A549 (cell line): ENCODE measurements at regions not wholly inside any gene's neighbourhood (a gene's known extent, or its start where the extent isn't known, plus 50 kb on each side); places are given as distances from the start of the nearest gene placed in this dataset.

Experiments used
- ATAC-seq, 2 experiments: fragments of 200-7000 bp in 1 of 2; fragments of >200 bp in 1 of 2; cut with Nextera tagmentation in 1 of 2; cut with Tn5 transposase in 1 of 2; 3 replicates each; pipeline versions ENCODE4 v1.8.0 to v1.9.1; 2018 to 2020; ENCODE audit warnings: mild to moderate bottlenecking in 1 of 2, moderate library complexity in 1 of 2
- CTCF ChIA-PET: fragments of 300-600 bp; sonication (Branson Sonifier 250); formaldehyde crosslinking; extraction: SDS; loops from one replicate; lab custom pipeline; 2021; ENCODE audit warnings: antibody characterized with exemption, inconsistent platforms; lab: Yijun Ruan, JAX
- POLR2A ChIA-PET: fragments of 350-600 bp; formaldehyde crosslinking; extraction: SDS; loops from one replicate; lab custom pipeline; 2021; ENCODE audit warnings: antibody characterized with exemption, inconsistent platforms; lab: Yijun Ruan, JAX
- DNase-seq, 2 experiments: peaks; one replicate each; pipeline versions ENCODE4 v3.0.0 to v3.0.0-alpha.2; 2011 to 2016; ENCODE audit warnings: low read depth in 1 of 2, low spot score in 1 of 2
- FAIRE-seq: peaks from 2 replicates; lab custom pipeline; 2011; peaks lifted over from hg19 to GRCh38; lab: Jason Lieb, UNC
- H3K27ac ChIP-seq, 2 experiments: fragments of >200 bp; sonication (Bioruptor Twin); formaldehyde crosslinking; 3 replicates each; pipeline ENCODE4 v1.5.1; 2016 to 2017
- H3K4me1 ChIP-seq: fragments of >200 bp; sonication (Bioruptor Twin); formaldehyde crosslinking; 3 replicates; pipeline ENCODE4 v1.6.1; 2016
- H3K4me2 ChIP-seq: fragments of >200 bp; sonication (Bioruptor Twin); formaldehyde crosslinking; 3 replicates; pipeline ENCODE4 v1.6.1; 2016
- H3K4me3 ChIP-seq: fragments of >200 bp; sonication (Bioruptor Twin); formaldehyde crosslinking; 3 replicates; pipeline ENCODE4 v1.5.1; 2016
- H3K9me3 ChIP-seq: fragments of >200 bp; sonication (Bioruptor Twin); formaldehyde crosslinking; 3 replicates; pipeline ENCODE4 v1.6.1; 2016
- CBX2 ChIP-seq: fragments of 200-600 bp; sonication (generic); IDR thresholded peaks from 2 replicates; pipeline ENCODE4 v1.6.1; 2016; ENCODE audit warnings: low read depth, mild to moderate bottlenecking, borderline replicate concordance
- CBX8 ChIP-seq: fragments of 200-600 bp; sonication (generic); IDR thresholded peaks from 2 replicates; pipeline ENCODE4 v1.6.1; 2016
- CHD2 ChIP-seq: fragments of 150-350 bp; IDR thresholded peaks from 2 replicates; pipeline ENCODE4 v1.6.1; 2014; ENCODE audit warnings: low read length; ENCODE audit not compliant: partially characterized antibody
- CHD4 ChIP-seq: fragments of 200-600 bp; sonication (generic); IDR thresholded peaks from 2 replicates; pipeline ENCODE4 v1.6.1; 2016; ENCODE audit warnings: antibody characterized with exemption, mild to moderate bottlenecking, borderline replicate concordance
- E2F6 ChIP-seq: IDR thresholded peaks from 2 replicates; pipeline ENCODE4 v1.6.1; 2012; ENCODE audit warnings: low read depth, borderline replicate concordance
- EP300 ChIP-seq, 2 experiments: fragments of >200 bp; sonication (Bioruptor Twin); formaldehyde crosslinking; IDR thresholded peaks; 2 replicates in 1 of 2; 3 replicates in 1 of 2; pipeline ENCODE4 v1.6.1; 2016 to 2017
- FOSB ChIP-seq: fragments of 250-450 bp; sonication (Bioruptor Pico); IDR thresholded peaks from 2 replicates; pipeline ENCODE4 v1.5.0; 2020; ENCODE audit warnings: mild to moderate bottlenecking, moderate library complexity
- GATA3 ChIP-seq: IDR thresholded peaks from 2 replicates; pipeline ENCODE4 v1.6.1; 2012; ENCODE audit warnings: borderline replicate concordance
- HES2 ChIP-seq: fragments of >200 bp; sonication (Bioruptor Twin); formaldehyde crosslinking; IDR thresholded peaks from 2 replicates; pipeline ENCODE4 v1.6.1; 2016
- HEYL ChIP-seq: fragments of 250-450 bp; sonication (Bioruptor Pico); IDR thresholded peaks from 2 replicates; pipeline ENCODE4 v1.8.0; 2021; ENCODE audit warnings: mild to moderate bottlenecking, moderate library complexity
- JUN ChIP-seq, 2 experiments: fragments of >200 bp; sonication (Bioruptor Twin); formaldehyde crosslinking; IDR thresholded peaks; 2 replicates in 1 of 2; 3 replicates in 1 of 2; pipeline ENCODE4 v1.6.1; 2016 to 2017
- JUNB ChIP-seq: fragments of >200 bp; sonication (Bioruptor Twin); formaldehyde crosslinking; IDR thresholded peaks from 2 replicates; pipeline ENCODE4 v1.6.1; 2016
- KDM1A ChIP-seq: fragments of 200-600 bp; sonication (generic); IDR thresholded peaks from 2 replicates; pipeline ENCODE4 v1.6.1; 2016; ENCODE audit warnings: low read depth, mild to moderate bottlenecking
- MAZ ChIP-seq: fragments of 150-350 bp; IDR thresholded peaks from 2 replicates; pipeline ENCODE4 v1.6.1; 2014; ENCODE audit warnings: antibody characterized with exemption, low read depth, low read length, borderline replicate concordance
- NFE2L2 ChIP-seq: fragments of 150-350 bp; conservative IDR thresholded peaks from 2 replicates; pipeline ENCODE4 v1.6.1; 2014; ENCODE audit warnings: low read length
- PBX3 ChIP-seq: IDR thresholded peaks from 2 replicates; pipeline ENCODE4 v1.6.1; 2012
- PHF8 ChIP-seq: fragments of 200-600 bp; sonication (generic); IDR thresholded peaks from 2 replicates; pipeline ENCODE4 v1.6.1; 2016; ENCODE audit warnings: low read depth, mild to moderate bottlenecking, antibody characterized with exemption, moderate library complexity, borderline replicate concordance
- POLR2A ChIP-seq: IDR thresholded peaks from 2 replicates; pipeline ENCODE4 v1.6.1; 2012; ENCODE audit warnings: mild to moderate bottlenecking, low read length
- RAD21 ChIP-seq, 2 experiments: fragments of >200 bp in 1 of 2; sonication (Bioruptor Twin) in 1 of 2; formaldehyde crosslinking in 1 of 2; IDR thresholded peaks in 1 of 2; conservative IDR thresholded peaks in 1 of 2; 2 replicates in 1 of 2; 3 replicates in 1 of 2; pipeline ENCODE4 v1.6.1; 2012 to 2018; ENCODE audit warnings: inconsistent platforms in 1 of 2
- RCOR1 ChIP-seq: fragments of 150-350 bp; IDR thresholded peaks from 2 replicates; pipeline ENCODE4 v1.6.1; 2014; ENCODE audit warnings: antibody characterized with exemption, low read length, low read depth
- RFX5 ChIP-seq: fragments of 450-650 bp; IDR thresholded peaks from 2 replicates; pipeline ENCODE4 v1.7.1; 2014; ENCODE audit warnings: antibody characterized with exemption, mild to moderate bottlenecking, moderate library complexity
- RNF2 ChIP-seq: fragments of 200-600 bp; sonication (generic); IDR thresholded peaks from 2 replicates; pipeline ENCODE4 v1.6.1; 2016; ENCODE audit warnings: low read depth, mild to moderate bottlenecking, antibody characterized with exemption, moderate library complexity, borderline replicate concordance
- USF2 ChIP-seq: fragments of 450-650 bp; IDR thresholded peaks from 2 replicates; pipeline ENCODE4 v1.6.1; 2014; ENCODE audit warnings: antibody characterized with exemption
- ZC3H11A ChIP-seq: fragments of 450-650 bp; IDR thresholded peaks from 2 replicates; pipeline ENCODE4 v1.6.1; 2014; ENCODE audit warnings: antibody characterized with exemption, mild to moderate bottlenecking
- ZFP36 ChIP-seq: fragments of 450-650 bp; IDR thresholded peaks from 2 replicates; pipeline ENCODE4 v1.6.1; 2014; ENCODE audit warnings: borderline replicate concordance; ENCODE audit not compliant: partially characterized antibody
- ZSCAN20 ChIP-seq: fragments of 250-450 bp; sonication (Bioruptor Pico); IDR thresholded peaks from 2 replicates; pipeline ENCODE4 v1.8.0; 2022; ENCODE audit warnings: mild to moderate bottlenecking, moderate library complexity
- WGBS: methylation state at CpG from one replicate; pipeline ENCODE4 v1.1.6; 2017; ENCODE audit errors: missing lambda C conversion rate; 5-methylcytosine and 5-hydroxymethylcytosine counted together

GRCh38 chr12:42030588-42030987, 114.1 kb downstream of the GXYLT1 start:
- no peak overlapping the region for H3K27ac ChIP-seq
- WGBS = 83% methylated on average over 6 of the region's 6 CpGs
- CTCF ChIA-PET = no interaction called here
- no peak overlapping the region for H3K4me3 ChIP-seq
- no peak overlapping the region for H3K4me2 ChIP-seq
- POLR2A ChIA-PET = no interaction called here
- no peak for ATAC-seq
- DNase-seq = no peak
- FAIRE-seq = no peak
- no peak for TF ChIP-seq RNF2
- no peak for TF ChIP-seq MAZ
- no peak for TF ChIP-seq CHD4
- no peak for TF ChIP-seq EP300 (IDR thresholded peaks at IDR 0.05)
- H3K9me3 ChIP-seq = no peaks in the 10 kb centered on the region
- H3K4me1 ChIP-seq = no peaks in the 10 kb centered on the region

GRCh38 chr12:42027546-42027945, 117.1 kb downstream of the GXYLT1 start:
- no peaks in the 10 kb centered on the region for H3K9me3 ChIP-seq
- no peaks in the 10 kb centered on the region for H3K4me1 ChIP-seq
- no peak overlapping the region for H3K4me2 ChIP-seq
- H3K4me3 ChIP-seq = no peak overlapping the region
- FAIRE-seq = no peak
- WGBS = 77% methylated on average over 5 of the region's 5 CpGs
- TF ChIP-seq USF2 = no peak
- TF ChIP-seq POLR2A = no peak
- TF ChIP-seq RCOR1 = no peak
- TF ChIP-seq ZC3H11A = no peak
- no peak for TF ChIP-seq PBX3
- no peak for TF ChIP-seq PHF8
- ATAC-seq = no peak
- no peak overlapping the region for H3K27ac ChIP-seq
- CTCF ChIA-PET = no interaction called here
- no peak for DNase-seq
- POLR2A ChIA-PET = no interaction called here

- no peak for DNase-seq
- no peaks in the 10 kb centered on the region for H3K4me1 ChIP-seq
- CTCF ChIA-PET = interaction anchor here (0.6 to 4.1 kb wide), 47 partner anchors 9 to 1204 kb away, joined by 3 to 36 read pairs (median 4); no protein-coding TSS in a partner anchor
- 16% methylated on average over 3 of the region's 3 CpGs for whole genome bisulfite sequencing
- H3K4me3 ChIP-seq = peak overlapping the region; percentile 35
- peak overlapping the region; percentile 83 for H3K4me2 ChIP-seq
- H3K9me3 ChIP-seq = no peaks in the 10 kb centered on the region
- no peak for FAIRE-seq
- H3K27ac ChIP-seq = no peak overlapping the region
- no peak for ATAC-seq
- TF ChIP-seq ZSCAN20 = no peak
- no peak for TF ChIP-seq JUNB
- TF ChIP-seq RAD21 (conservative IDR thresholded peaks at IDR 0.05 in 1 of 2, IDR thresholded peaks at IDR 0.05 in 1 of 2) = no peak; a peak in 1 of 5 replicates
- no peak for TF ChIP-seq CBX2
- TF ChIP-seq KDM1A = no peak
- no peak for TF ChIP-seq PHF8
- no peak for TF ChIP-seq NFE2L2
- TF ChIP-seq RFX5 = no peak
- no peak for TF ChIP-seq HEYL
- no peak for TF ChIP-seq ZFP36
- TF ChIP-seq CHD2 = no peak
- TF ChIP-seq HES2 = no peak
- TF ChIP-seq JUN (IDR thresholded peaks at IDR 0.05) = no peak
- TF ChIP-seq CBX8 = no peak
- no peak for TF ChIP-seq FOSB (CRISPR knock-in tag)
- no peak for TF ChIP-seq GATA3
- TF ChIP-seq E2F6 = no peak
- POLR2A ChIA-PET = no interaction called here
These were observed 120.2 kb downstream of the GXYLT1 start for GRCh38 chr12:42024495-42024830.
